ENCODE measurements at regions not wholly inside any gene's neighbourhood (a gene's known extent, or its start where the extent isn't known, plus 50 kb on each side); places are given as distances from the start of the nearest gene placed in this dataset.

GRCh38 chr6:168734523-168734922 lies 293.5 kb downstream of the SMOC2 start:
- no peak for DNase-seq (ENCODE audit: low read depth in 2 of 3, low spot score in 1 of 3)

GRCh38 chr6:168732676-168733075 lies 291.7 kb downstream of the SMOC2 start:
- DNase-seq (ENCODE audit: low read depth in 2 of 3, low spot score in 1 of 3): no peak

- DNase-seq (ENCODE audit: low read depth in 2 of 3, low spot score in 1 of 3): no peak
Observed at GRCh38 chr6:168730931-168731716, 290.1 kb downstream of the SMOC2 start.

- no peak for DNase-seq (ENCODE audit: low read depth in 2 of 3, low spot score in 1 of 3)
Observed at GRCh38 chr6:168728056-168728455, 287.1 kb downstream of the SMOC2 start.

GRCh38 chr6:168726312-168726856 lies 285.4 kb downstream of the SMOC2 start:
- no peak for DNase-seq (ENCODE audit: low read depth in 2 of 3, low spot score in 1 of 3)

GRCh38 chr6:168725802-168726201 lies 284.8 kb downstream of the SMOC2 start:
- no peak for DNase-seq (ENCODE audit: low read depth in 2 of 3, low spot score in 1 of 3)

GRCh38 chr6:168724669-168725570 lies 283.9 kb downstream of the SMOC2 start:
- no peak for DNase-seq (ENCODE audit: low read depth in 2 of 3, low spot score in 1 of 3)

GRCh38 chr6:168724033-168724432 lies 283.0 kb downstream of the SMOC2 start:
- no peak for DNase-seq (ENCODE audit: low read depth in 2 of 3, low spot score in 1 of 3)

GRCh38 chr6:168722397-168722796 lies 281.4 kb downstream of the SMOC2 start:
- DNase-seq (ENCODE audit: low read depth in 2 of 3, low spot score in 1 of 3): no peak

GRCh38 chr6:168721571-168721970 lies 280.6 kb downstream of the SMOC2 start:
- DNase-seq (ENCODE audit: low read depth in 2 of 3, low spot score in 1 of 3): no peak

GRCh38 chr6:168719901-168720300 lies 278.9 kb downstream of the SMOC2 start:
- DNase-seq (ENCODE audit: low read depth in 2 of 3, low spot score in 1 of 3): no peak

- no peak for DNase-seq (ENCODE audit: low read depth in 2 of 3, low spot score in 1 of 3)
Observed at GRCh38 chr6:168718821-168719475, 278.0 kb downstream of the SMOC2 start.
